GM12878 (cell line): ENCODE measurements at regions not wholly inside any gene's neighbourhood (a gene's known extent, or its start where the extent isn't known, plus 50 kb on each side); places are given as distances from the start of the nearest gene placed in this dataset.

Source experiments
- ATAC-seq: fragments of 200-7000 bp; cut with Tn5 transposase; 3 replicates; pipeline ENCODE4 v1.9.1; 2020; ENCODE audit warnings: mild to moderate bottlenecking, moderate library complexity
- BruUV-seq: library from RNA; stranded (reverse); fragments of 400-500 nt; replicated peaks from 2 replicates; lab custom pipeline; 2021; lab: Mats Ljungman, UMichigan
- CTCF ChIA-PET: fragments of 300-600 bp; sonication (Branson Sonifier 250); formaldehyde crosslinking; extraction: SDS; loops from one replicate; lab custom pipeline; 2021; ENCODE audit warnings: inconsistent platforms; lab: Yijun Ruan, JAX
- POLR2A ChIA-PET: fragments of 350-600 bp; formaldehyde crosslinking; extraction: SDS; loops from one replicate; lab custom pipeline; 2021; ENCODE audit warnings: inconsistent platforms; lab: Charles Lee
- RAD21 ChIA-PET: fragments of 300-600 bp; sonication (Branson Sonifier 250); formaldehyde crosslinking; loops from one replicate; lab custom pipeline; 2023; ENCODE audit warnings: antibody characterized with exemption; ENCODE audit not compliant: unreplicated experiment; lab: Charles Lee
- SMC1A ChIA-PET: fragments of 300-600 bp; sonication (Branson Sonifier 250); formaldehyde crosslinking; loops from one replicate; lab custom pipeline; 2023; ENCODE audit not compliant: unreplicated experiment, uncharacterized antibody; lab: Charles Lee
- DNase-seq: peaks from one replicate; pipeline ENCODE4 v3.0.0-alpha.2; 2011; ENCODE audit warnings: low read depth, low spot score
- FAIRE-seq: peaks from 3 replicates; lab custom pipeline; 2011; peaks lifted over from hg19 to GRCh38; lab: Jason Lieb, UNC
- H2AFZ ChIP-seq: 2 replicates; pipeline ENCODE4 v1.6.0; 2011; ENCODE audit warnings: low read depth, low read length, control low read depth; ENCODE audit not compliant: control insufficient read depth
- H3K27ac ChIP-seq: 2 replicates; pipeline ENCODE4 v1.5.1; 2011; ENCODE audit warnings: control low read depth; ENCODE audit not compliant: control insufficient read depth, insufficient read depth
- H3K27me3 ChIP-seq, 2 experiments: replicated peaks in 1 of 2; 2 replicates each; pipeline versions ENCODE4 v1.6.0 to v1.6.1; 2011; ENCODE audit warnings: low read length in 1 of 2; ENCODE audit not compliant: control insufficient read depth in 2 of 2, insufficient read depth in 2 of 2
- H3K36me3 ChIP-seq, 2 experiments: 2 replicates each; pipeline ENCODE4 v1.5.1; 2011; ENCODE audit warnings: low read length in 1 of 2; ENCODE audit not compliant: control insufficient read depth in 2 of 2, insufficient read depth in 2 of 2
- H3K4me1 ChIP-seq: 2 replicates; pipeline ENCODE4 v1.6.1; 2011; ENCODE audit warnings: mild to moderate bottlenecking, low read length, moderate library complexity, mixed read lengths; ENCODE audit not compliant: control insufficient read depth, insufficient read depth
- H3K4me2 ChIP-seq: 2 replicates; pipeline ENCODE4 v1.6.0; 2011; ENCODE audit warnings: control low read depth; ENCODE audit not compliant: control insufficient read depth, insufficient read depth
- H3K4me3 ChIP-seq: fragments of 200-600 bp; sonication (generic); 2 replicates; pipeline ENCODE4 v1.5.1; 2016
- H3K79me2 ChIP-seq: 2 replicates; pipeline ENCODE4 v1.6.0; 2011; ENCODE audit warnings: low read length; ENCODE audit not compliant: control insufficient read depth, insufficient read depth
- H3K9ac ChIP-seq: 2 replicates; pipeline ENCODE4 v1.8.0; 2011; ENCODE audit warnings: low read length, control low read depth, mixed read lengths; ENCODE audit not compliant: control insufficient read depth, insufficient read depth
- H3K9me3 ChIP-seq: replicated peaks from 3 replicates; pipeline ENCODE4 v1.5.1; 2011; ENCODE audit warnings: mild to moderate bottlenecking, low read length; ENCODE audit not compliant: control insufficient read depth, insufficient read depth
- H4K20me1 ChIP-seq: 2 replicates; pipeline ENCODE4 v1.6.0; 2011; ENCODE audit not compliant: control insufficient read depth, insufficient read depth
- CBX3 ChIP-seq: fragments of 200-600 bp; sonication (generic); IDR thresholded peaks from 2 replicates; pipeline ENCODE4 v1.6.1; 2016; ENCODE audit warnings: low read depth, borderline replicate concordance
- DPF2 ChIP-seq: fragments of 450-650 bp; IDR thresholded peaks from 2 replicates; pipeline ENCODE4 v1.6.1; 2017; ENCODE audit warnings: mild to moderate bottlenecking
- ETV6 ChIP-seq, 2 experiments: fragments of 450-650 bp in 1 of 2; IDR thresholded peaks in 1 of 2; conservative IDR thresholded peaks in 1 of 2; 2 replicates each; pipeline ENCODE4 v1.6.1; 2014; ENCODE audit warnings: antibody characterized with exemption in 1 of 2, borderline replicate concordance in 1 of 2, low read depth in 1 of 2, mild to moderate bottlenecking in 1 of 2, moderate library complexity in 1 of 2
- FOXK2 ChIP-seq: fragments of 450-650 bp; IDR thresholded peaks from 2 replicates; pipeline ENCODE4 v1.6.1; 2017; ENCODE audit warnings: mild to moderate bottlenecking, moderate library complexity
- HCFC1 ChIP-seq: fragments of 150-350 bp; IDR thresholded peaks from 2 replicates; pipeline ENCODE4 v1.6.1; 2014; ENCODE audit warnings: low read length
- IKZF1 ChIP-seq: fragments of 450-650 bp; conservative IDR thresholded peaks from 2 replicates; pipeline ENCODE4 v1.6.1; 2017; ENCODE audit warnings: antibody characterized with exemption, mild to moderate bottlenecking
- IRF4 ChIP-seq: IDR thresholded peaks from 2 replicates; pipeline ENCODE4 v1.6.1; 2011; ENCODE audit warnings: low read depth, low read length
- LARP7 ChIP-seq: fragments of 450-650 bp; IDR thresholded peaks from 2 replicates; pipeline ENCODE4 v1.6.1; 2017; ENCODE audit warnings: mild to moderate bottlenecking
- NRF1 ChIP-seq: conservative IDR thresholded peaks from 2 replicates; pipeline ENCODE4 v1.6.1; 2011; ENCODE audit warnings: mild to moderate bottlenecking, low read depth, low read length, improper control_type of control experiment
- PML ChIP-seq: IDR thresholded peaks from 2 replicates; pipeline ENCODE4 v1.6.1; 2012; ENCODE audit warnings: low read length, inconsistent platforms
- POLR2AphosphoS2 ChIP-seq: IDR thresholded peaks from 2 replicates; pipeline ENCODE4 v1.6.1; 2011; ENCODE audit warnings: low read depth, mild to moderate bottlenecking, low read length, improper control_type of control experiment, moderate library complexity
- RAD51 ChIP-seq: fragments of 450-650 bp; IDR thresholded peaks from 2 replicates; pipeline ENCODE4 v1.6.1; 2016; ENCODE audit warnings: moderate library complexity, mild to moderate bottlenecking, inconsistent platforms
- REST ChIP-seq: IDR thresholded peaks from 2 replicates; pipeline ENCODE4 v1.6.1; 2012; ENCODE audit warnings: mild to moderate bottlenecking, low read depth, low read length
- SMARCA5 ChIP-seq: fragments of 450-650 bp; IDR thresholded peaks from 2 replicates; pipeline ENCODE4 v1.6.1; 2017; ENCODE audit warnings: mild to moderate bottlenecking
- TCF7 ChIP-seq: IDR thresholded peaks from 2 replicates; pipeline ENCODE4 v1.6.1; 2014; ENCODE audit warnings: antibody characterized with exemption, borderline replicate concordance
- YY1 ChIP-seq: IDR thresholded peaks from 2 replicates; pipeline ENCODE4 v1.6.1; 2011; ENCODE audit warnings: low read depth, mild to moderate bottlenecking, low read length
- ZBED1 ChIP-seq: IDR thresholded peaks from 2 replicates; pipeline ENCODE4 v1.6.1; 2016; ENCODE audit warnings: borderline replicate concordance
- WGBS: methylation state at CpG from one replicate; pipeline ENCODE4 v1.1.6; 2016; ENCODE audit warnings: low lambda C conversion rate; ENCODE audit not compliant: insufficient replicate concordance, insufficient coverage; ENCODE audit errors: missing lambda C conversion rate; 5-methylcytosine and 5-hydroxymethylcytosine counted together
- in situ Hi-C: fragments of 300-500 bp; cut with MboI; formaldehyde crosslinking; loops from 9 replicates; pipeline ENCODE4 v1.14.3; 2018; ENCODE audit warnings: mixed read lengths
- intact Hi-C: fragments of 100-400 bp; cut with micrococcal nuclease; formaldehyde crosslinking; loops from one replicate; pipeline ENCODE4 v1.14.2; 2022; ENCODE audit not compliant: unreplicated experiment
- TF ChIP-seq, protein P1 (sequence below): IDR thresholded peaks from 2 replicates; pipeline ENCODE4 v1.6.1; 2011; ENCODE audit warnings: low read depth, mild to moderate bottlenecking, low read length, moderate library complexity, borderline replicate concordance; ENCODE audit errors: extremely low read depth

- no peak for TF ChIP-seq ETV6 (conservative IDR thresholded peaks at IDR 0.05 in 1 of 2, IDR thresholded peaks at IDR 0.05 in 1 of 2; ENCODE audit: borderline replicate concordance in 1 of 2, low read depth in 1 of 2)
- TF ChIP-seq RAD51, result no peak
- no peak for TF ChIP-seq POLR2AphosphoS2
- no peak for TF ChIP-seq NRF1
- no peak for TF ChIP-seq LARP7
- TF ChIP-seq PML, result no peak
- TF ChIP-seq CBX3, result no peak
These were observed 204.9 kb upstream of the NPSR1 start (continued) for GRCh38 chr7:34453150-34453549.

GRCh38 chr7:34454381-34454780, 203.6 kb upstream of the NPSR1 start:
- no peak for TF ChIP-seq SMARCA5
- TF ChIP-seq ZBED1, result no peak
- TF ChIP-seq IKZF1, result no peak
- no peak for TF ChIP-seq HCFC1
- TF ChIP-seq, protein P1, sequence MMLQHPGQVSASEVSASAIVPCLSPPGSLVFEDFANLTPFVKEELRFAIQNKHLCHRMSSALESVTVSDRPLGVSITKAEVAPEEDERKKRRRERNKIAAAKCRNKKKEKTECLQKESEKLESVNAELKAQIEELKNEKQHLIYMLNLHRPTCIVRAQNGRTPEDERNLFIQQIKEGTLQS, result no peak
- TF ChIP-seq REST, result no peak
- TF ChIP-seq IRF4, result no peak
- TF ChIP-seq FOXK2, result no peak
- no peak for TF ChIP-seq TCF7
- TF ChIP-seq YY1, result no peak
- TF ChIP-seq DPF2, result no peak
- no peak for FAIRE-seq
- no peaks in the 10 kb centered on the region for H3K4me1 ChIP-seq
- H3K9ac ChIP-seq, result no peak overlapping the region
- no peaks in the 10 kb centered on the region for H3K79me2 ChIP-seq
- H3K27ac ChIP-seq, result no peak overlapping the region
- CTCF ChIA-PET, result no interaction called here
- POLR2A ChIA-PET, result no interaction called here
- no peak overlapping the region for H3K4me3 ChIP-seq
- intact Hi-C loops, result no loop called here
- H3K27me3 ChIP-seq, result no peaks in the 10 kb centered on the region
- RAD21 ChIA-PET, result no interaction called here
- no peaks in the 10 kb centered on the region for H3K9me3 ChIP-seq
- H3K36me3 ChIP-seq, result no peaks in the 10 kb centered on the region
- in situ Hi-C loops, result no loop called here
- DNase-seq, result no peak
- H2AFZ ChIP-seq, result no peak overlapping the region
- H3K4me2 ChIP-seq, result no peak overlapping the region
- BruUV-seq, result no TSS peak
- SMC1A ChIA-PET, result no interaction called here
- no peak for ATAC-seq
- H4K20me1 ChIP-seq, result no peaks in the 10 kb centered on the region
- WGBS, result 47% methylated on average over 4 of the region's 4 CpGs
